GM18502 (cell line): ENCODE measurements at regions not wholly inside any gene's neighbourhood (a gene's known extent, or its start where the extent isn't known, plus 50 kb on each side); places are given as distances from the start of the nearest gene placed in this dataset.
"Not testable (repeated sequence)": the region's sequence is repeated elsewhere in the genome, so short reads cannot be mapped to it uniquely, and the experiment has no call there.

Source experiments
- ATAC-seq: cut with Tn5 transposase; IDR thresholded peaks from one replicate; pipeline ENCODE4 v1.9.1; 2021; ENCODE audit warnings: mild to moderate bottlenecking; ENCODE audit not compliant: unreplicated experiment, poor library complexity

GRCh38 chr1:98575955-98576354, 85.6 kb upstream of the SNX7 start:
- ATAC-seq = no peak

GRCh38 chr1:98565951-98566350, 95.6 kb upstream of the SNX7 start:
- no peak for ATAC-seq

- ATAC-seq = no peak
These were observed 102.2 kb upstream of the SNX7 start for GRCh38 chr1:98559291-98559690.

- ATAC-seq = no peak
These were observed 103.6 kb upstream of the SNX7 start for GRCh38 chr1:98557895-98558294.

GRCh38 chr1:98556521-98557158, 104.9 kb upstream of the SNX7 start:
- no peak for ATAC-seq

GRCh38 chr1:98555814-98556213, 105.7 kb upstream of the SNX7 start:
- ATAC-seq = no peak

GRCh38 chr1:98552576-98553074, 108.9 kb upstream of the SNX7 start:
- not testable (repeated sequence) for ATAC-seq

- no peak for ATAC-seq
These were observed 111.4 kb upstream of the SNX7 start for GRCh38 chr1:98550076-98550475.

- ATAC-seq = no peak
These were observed 115.2 kb upstream of the SNX7 start for GRCh38 chr1:98546319-98546718.

GRCh38 chr1:98538106-98538505, 123.4 kb upstream of the SNX7 start:
- no peak for ATAC-seq

- no peak for ATAC-seq
These were observed 138.3 kb upstream of the SNX7 start for GRCh38 chr1:98523256-98523655.

- ATAC-seq = no peak
These were observed 145.2 kb upstream of the SNX7 start for GRCh38 chr1:98516306-98516705.

- ATAC-seq = no peak
These were observed 145.8 kb upstream of the SNX7 start for GRCh38 chr1:98515744-98516143.

- not testable (repeated sequence) for ATAC-seq
These were observed 149.3 kb upstream of the SNX7 start for GRCh38 chr1:98512216-98512615.

GRCh38 chr1:98503771-98504170, 157.8 kb upstream of the SNX7 start:
- ATAC-seq = no peak

GRCh38 chr1:98502937-98503336, 158.6 kb upstream of the SNX7 start:
- ATAC-seq = no peak

- ATAC-seq = no peak
These were observed 161.2 kb upstream of the SNX7 start for GRCh38 chr1:98500324-98500723.

GRCh38 chr1:98498651-98499050, 162.9 kb upstream of the SNX7 start:
- no peak for ATAC-seq

- ATAC-seq = no peak
These were observed 164.0 kb upstream of the SNX7 start for GRCh38 chr1:98497497-98497896.

- ATAC-seq = no peak
These were observed 165.1 kb upstream of the SNX7 start for GRCh38 chr1:98496256-98496995.

- ATAC-seq = no peak
These were observed 168.1 kb upstream of the SNX7 start for GRCh38 chr1:98493469-98493868.

- no peak for ATAC-seq
These were observed 171.4 kb upstream of the SNX7 start for GRCh38 chr1:98490099-98490498.
